ENCODE measurements at regions not wholly inside any gene's neighbourhood (a gene's known extent, or its start where the extent isn't known, plus 50 kb on each side); places are given as distances from the start of the nearest gene placed in this dataset.
A peak's percentile ranks its signal among the peaks of the same experiment; 100 is the strongest.

- H3K79me2 ChIP-seq (ENCODE audit: low read length), result no peaks in the 10 kb centered on the region
- H3K27ac ChIP-seq (ENCODE audit: low read length), result no peak overlapping the region
- H3K4me1 ChIP-seq (ENCODE audit: low read length), result no peaks in the 10 kb centered on the region
- no peaks in the 10 kb centered on the region for H3K9me3 ChIP-seq (ENCODE audit: low read length)
- no peak overlapping the region for H3K4me3 ChIP-seq (ENCODE audit: low read length)
- peak; percentile 44 for DNase-seq
- no peaks in the 10 kb centered on the region for H4K20me1 ChIP-seq (ENCODE audit: insufficient read depth, low read depth, low read length)
- H3K36me3 ChIP-seq (ENCODE audit: insufficient read depth, low read length), result no peaks in the 10 kb centered on the region
- no peak overlapping the region for H3K4me2 ChIP-seq (ENCODE audit: low read depth, low read length, poor library complexity, severe bottlenecking)
- H3K9ac ChIP-seq (ENCODE audit: low read length), result no peak overlapping the region
- H3K27me3 ChIP-seq (ENCODE audit: low read length), result no peaks in the 10 kb centered on the region
- H2AFZ ChIP-seq (ENCODE audit: low read length), result no peak overlapping the region
- H3K9me2 ChIP-seq (replicated peaks; ENCODE audit: insufficient read depth, low read length), result no peaks in the 10 kb centered on the region
Observed at GRCh38 chr4:1503583-1504471, 97.6 kb upstream of the NKX1-1 start.

- H3K4me3 ChIP-seq (ENCODE audit: low read length), result no peak overlapping the region
- H3K4me2 ChIP-seq (ENCODE audit: low read depth, low read length, poor library complexity, severe bottlenecking), result no peak overlapping the region
- H2AFZ ChIP-seq (ENCODE audit: low read length), result no peak overlapping the region
- H3K27me3 ChIP-seq (ENCODE audit: low read length), result no peaks in the 10 kb centered on the region
- H3K79me2 ChIP-seq (ENCODE audit: low read length), result no peaks in the 10 kb centered on the region
- DNase-seq, result peak; percentile 47
- no peaks in the 10 kb centered on the region for H4K20me1 ChIP-seq (ENCODE audit: insufficient read depth, low read depth, low read length)
- H3K9ac ChIP-seq (ENCODE audit: low read length), result no peak overlapping the region
- no peaks in the 10 kb centered on the region for H3K4me1 ChIP-seq (ENCODE audit: low read length)
- no peaks in the 10 kb centered on the region for H3K36me3 ChIP-seq (ENCODE audit: insufficient read depth, low read length)
- H3K9me3 ChIP-seq (ENCODE audit: low read length), result no peaks in the 10 kb centered on the region
- no peak overlapping the region for H3K27ac ChIP-seq (ENCODE audit: low read length)
- no peaks in the 10 kb centered on the region for H3K9me2 ChIP-seq (replicated peaks; ENCODE audit: insufficient read depth, low read length)
Observed at GRCh38 chr4:1502976-1503375, 96.7 kb upstream of the NKX1-1 start.

GRCh38 chr4:1502501-1502886 is 96.3 kb upstream of the NKX1-1 start:
- H3K4me2 ChIP-seq (ENCODE audit: low read depth, low read length, poor library complexity, severe bottlenecking), result no peak overlapping the region
- H3K9me3 ChIP-seq (ENCODE audit: low read length), result no peaks in the 10 kb centered on the region
- H4K20me1 ChIP-seq (ENCODE audit: insufficient read depth, low read depth, low read length), result no peaks in the 10 kb centered on the region
- no peaks in the 10 kb centered on the region for H3K36me3 ChIP-seq (ENCODE audit: insufficient read depth, low read length)
- no peaks in the 10 kb centered on the region for H3K79me2 ChIP-seq (ENCODE audit: low read length)
- H3K9me2 ChIP-seq (replicated peaks; ENCODE audit: insufficient read depth, low read length), result no peaks in the 10 kb centered on the region
- no peak overlapping the region for H3K4me3 ChIP-seq (ENCODE audit: low read length)
- no peaks in the 10 kb centered on the region for H3K4me1 ChIP-seq (ENCODE audit: low read length)
- DNase-seq, result no peak
- H3K9ac ChIP-seq (ENCODE audit: low read length), result no peak overlapping the region
- H2AFZ ChIP-seq (ENCODE audit: low read length), result no peak overlapping the region
- no peak overlapping the region for H3K27ac ChIP-seq (ENCODE audit: low read length)
- no peaks in the 10 kb centered on the region for H3K27me3 ChIP-seq (ENCODE audit: low read length)

- Histone ChIP-seq H3K36me3 (ENCODE audit: insufficient read depth, low read length) (no peaks in the 10 kb centered on the region), H3K9ac (ENCODE audit: low read length) (no peak overlapping the region), H3K9me3 (ENCODE audit: low read length) (no peaks in the 10 kb centered on the region), H3K4me3 (ENCODE audit: low read length) (no peak overlapping the region), H3K79me2 (ENCODE audit: low read length) (no peaks in the 10 kb centered on the region), H3K4me2 (ENCODE audit: low read depth, low read length, poor library complexity, severe bottlenecking) (no peak overlapping the region), H3K27ac (ENCODE audit: low read length) (no peak overlapping the region), H3K27me3 (ENCODE audit: low read length) (no peaks in the 10 kb centered on the region), H3K9me2 (replicated peaks; ENCODE audit: insufficient read depth, low read length) (no peaks in the 10 kb centered on the region), H4K20me1 (ENCODE audit: insufficient read depth, low read depth, low read length) (no peaks in the 10 kb centered on the region), H3K4me1 (ENCODE audit: low read length) (no peaks in the 10 kb centered on the region), H2AFZ (ENCODE audit: low read length) (no peak overlapping the region)
- DNase-seq, result no peak
Observed at GRCh38 chr4:1501754-1502500, 95.7 kb upstream of the NKX1-1 start.

- Histone ChIP-seq H3K9me2 (replicated peaks; ENCODE audit: insufficient read depth, low read length) (no peaks in the 10 kb centered on the region), H4K20me1 (ENCODE audit: insufficient read depth, low read depth, low read length) (no peaks in the 10 kb centered on the region), H3K9ac (ENCODE audit: low read length) (no peak overlapping the region), H3K27ac (ENCODE audit: low read length) (no peak overlapping the region), H3K4me2 (ENCODE audit: low read depth, low read length, poor library complexity, severe bottlenecking) (no peak overlapping the region), H3K27me3 (ENCODE audit: low read length) (no peaks in the 10 kb centered on the region), H3K79me2 (ENCODE audit: low read length) (no peaks in the 10 kb centered on the region), H3K9me3 (ENCODE audit: low read length) (no peaks in the 10 kb centered on the region), H2AFZ (ENCODE audit: low read length) (no peak overlapping the region), H3K4me3 (ENCODE audit: low read length) (no peak overlapping the region), H3K4me1 (ENCODE audit: low read length) (no peaks in the 10 kb centered on the region), H3K36me3 (ENCODE audit: insufficient read depth, low read length) (no peaks in the 10 kb centered on the region)
- no peak for DNase-seq
Observed at GRCh38 chr4:1500966-1501753, 94.9 kb upstream of the NKX1-1 start.

GRCh38 chr4:1500231-1500965 is 94.2 kb upstream of the NKX1-1 start:
- DNase-seq, result peak; percentile 43
- H3K9me3 ChIP-seq (ENCODE audit: low read length), result no peaks in the 10 kb centered on the region
- no peaks in the 10 kb centered on the region for H3K36me3 ChIP-seq (ENCODE audit: insufficient read depth, low read length)
- H2AFZ ChIP-seq (ENCODE audit: low read length), result no peak overlapping the region
- H3K4me3 ChIP-seq (ENCODE audit: low read length), result no peak overlapping the region
- no peak overlapping the region for H3K4me2 ChIP-seq (ENCODE audit: low read depth, low read length, poor library complexity, severe bottlenecking)
- H3K4me1 ChIP-seq (ENCODE audit: low read length), result no peaks in the 10 kb centered on the region
- no peaks in the 10 kb centered on the region for H3K79me2 ChIP-seq (ENCODE audit: low read length)
- H3K9me2 ChIP-seq (replicated peaks; ENCODE audit: insufficient read depth, low read length), result no peaks in the 10 kb centered on the region
- no peaks in the 10 kb centered on the region for H3K27me3 ChIP-seq (ENCODE audit: low read length)
- no peak overlapping the region for H3K27ac ChIP-seq (ENCODE audit: low read length)
- H3K9ac ChIP-seq (ENCODE audit: low read length), result no peak overlapping the region
- no peaks in the 10 kb centered on the region for H4K20me1 ChIP-seq (ENCODE audit: insufficient read depth, low read depth, low read length)

GRCh38 chr4:1499465-1499864 is 93.2 kb upstream of the NKX1-1 start:
- no peaks in the 10 kb centered on the region for H3K9me3 ChIP-seq (ENCODE audit: low read length)
- H3K79me2 ChIP-seq (ENCODE audit: low read length), result no peaks in the 10 kb centered on the region
- no peak overlapping the region for H3K4me3 ChIP-seq (ENCODE audit: low read length)
- H3K27ac ChIP-seq (ENCODE audit: low read length), result no peak overlapping the region
- no peak overlapping the region for H2AFZ ChIP-seq (ENCODE audit: low read length)
- no peaks in the 10 kb centered on the region for H3K4me1 ChIP-seq (ENCODE audit: low read length)
- no peak overlapping the region for H3K9ac ChIP-seq (ENCODE audit: low read length)
- no peaks in the 10 kb centered on the region for H3K36me3 ChIP-seq (ENCODE audit: insufficient read depth, low read length)
- no peaks in the 10 kb centered on the region for H3K27me3 ChIP-seq (ENCODE audit: low read length)
- H3K4me2 ChIP-seq (ENCODE audit: low read depth, low read length, poor library complexity, severe bottlenecking), result no peak overlapping the region
- H4K20me1 ChIP-seq (ENCODE audit: insufficient read depth, low read depth, low read length), result no peaks in the 10 kb centered on the region
- H3K9me2 ChIP-seq (replicated peaks; ENCODE audit: insufficient read depth, low read length), result no peaks in the 10 kb centered on the region
- no peak for DNase-seq

All from Karpas-422 (cell line).